Thyroid gland (tissue), 4 donors: ENCODE measurements at regions not wholly inside any gene's neighbourhood (a gene's known extent, or its start where the extent isn't known, plus 50 kb on each side); places are given as distances from the start of the nearest gene placed in this dataset.

Experiments used
- DNase-seq, 2 donors: peaks; one replicate each; pipeline ENCODE4 v3.0.0-alpha.2; 2019
- H3K27ac ChIP-seq, 3 donors: fragments of 200-600 bp; sonication (generic); 1 replicate in 2 of 3; 2 replicates in 1 of 3; pipeline ENCODE4 v1.5.1; 2016 to 2019; ENCODE audit warnings: mild to moderate bottlenecking in 1 of 3, moderate library complexity in 1 of 3
- H3K27me3 ChIP-seq: fragments of 200-600 bp; sonication (generic); one replicate; pipeline ENCODE4 v1.5.1; 2019
- H3K36me3 ChIP-seq, 2 donors: fragments of 200-600 bp; sonication (generic); one replicate each; pipeline ENCODE4 v1.5.1; 2016 to 2019
- H3K4me1 ChIP-seq, 2 donors: fragments of 200-600 bp; sonication (generic); one replicate each; pipeline ENCODE4 v1.5.1; 2017 to 2019
- H3K4me3 ChIP-seq, 3 donors: fragments of 200-600 bp; sonication (generic); replicated peaks in 1 of 3; 1 replicate in 2 of 3; 2 replicates in 1 of 3; pipeline ENCODE4 v1.5.1; 2016; ENCODE audit warnings: mild to moderate bottlenecking in 1 of 3
- H3K9me3 ChIP-seq: fragments of 200-600 bp; sonication (generic); one replicate; pipeline ENCODE4 v1.5.1; 2017
- POLR2A ChIP-seq, 2 donors: fragments of 450-650 bp; IDR thresholded peaks; one replicate each; pipeline ENCODE4 v1.6.1; 2017; ENCODE audit warnings: antibody characterized with exemption in 2 of 2, mild to moderate bottlenecking in 2 of 2, moderate library complexity in 1 of 2
- WGBS, 2 donors: methylation state at CpG; one replicate each; pipeline ENCODE4 v1.1.5; 2017; 5-methylcytosine and 5-hydroxymethylcytosine counted together
- intact Hi-C: fragments of 100-400 bp; cut with DNase I; formaldehyde crosslinking; loops from one replicate; pipeline ENCODE4 v1.15.1; 2023
- TF ChIP-seq, protein P1 (sequence below), 6 experiments: fragments of 200-600 bp in 3 of 6; fragments of 450-650 bp in 3 of 6; sonication (generic) in 3 of 6; IDR thresholded peaks; one replicate each; pipeline ENCODE4 v1.5.1; 2016 to 2019; ENCODE audit warnings: antibody characterized with exemption in 6 of 6, mild to moderate bottlenecking in 2 of 6, inconsistent platforms in 1 of 6, moderate library complexity in 1 of 6

GRCh38 chr5:106386287-106386686 lies 1284.5 kb downstream of the EFNA5 start:
- H3K27me3 ChIP-seq: no peaks in the 10 kb centered on the region
- no peak for DNase-seq
- no peaks in the 10 kb centered on the region for H3K36me3 ChIP-seq
- TF ChIP-seq, protein P1, sequence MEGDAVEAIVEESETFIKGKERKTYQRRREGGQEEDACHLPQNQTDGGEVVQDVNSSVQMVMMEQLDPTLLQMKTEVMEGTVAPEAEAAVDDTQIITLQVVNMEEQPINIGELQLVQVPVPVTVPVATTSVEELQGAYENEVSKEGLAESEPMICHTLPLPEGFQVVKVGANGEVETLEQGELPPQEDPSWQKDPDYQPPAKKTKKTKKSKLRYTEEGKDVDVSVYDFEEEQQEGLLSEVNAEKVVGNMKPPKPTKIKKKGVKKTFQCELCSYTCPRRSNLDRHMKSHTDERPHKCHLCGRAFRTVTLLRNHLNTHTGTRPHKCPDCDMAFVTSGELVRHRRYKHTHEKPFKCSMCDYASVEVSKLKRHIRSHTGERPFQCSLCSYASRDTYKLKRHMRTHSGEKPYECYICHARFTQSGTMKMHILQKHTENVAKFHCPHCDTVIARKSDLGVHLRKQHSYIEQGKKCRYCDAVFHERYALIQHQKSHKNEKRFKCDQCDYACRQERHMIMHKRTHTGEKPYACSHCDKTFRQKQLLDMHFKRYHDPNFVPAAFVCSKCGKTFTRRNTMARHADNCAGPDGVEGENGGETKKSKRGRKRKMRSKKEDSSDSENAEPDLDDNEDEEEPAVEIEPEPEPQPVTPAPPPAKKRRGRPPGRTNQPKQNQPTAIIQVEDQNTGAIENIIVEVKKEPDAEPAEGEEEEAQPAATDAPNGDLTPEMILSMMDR (IDR thresholded peaks at IDR 0.05): no peak
- TF ChIP-seq POLR2A (IDR thresholded peaks at IDR 0.05): no peak
- no peak overlapping the region for H3K27ac ChIP-seq
- intact Hi-C loops: no loop called here
- H3K4me1 ChIP-seq: no peaks in the 10 kb centered on the region
- WGBS, 2 donors: 87 to 91% methylated on average over 3 of the region's 3 CpGs
- H3K4me3 ChIP-seq: no peak overlapping the region
- H3K9me3 ChIP-seq: no peaks in the 10 kb centered on the region

GRCh38 chr5:106380736-106381135 lies 1290.0 kb downstream of the EFNA5 start:
- no peaks in the 10 kb centered on the region for H3K36me3 ChIP-seq
- no peak for DNase-seq
- no peaks in the 10 kb centered on the region for H3K4me1 ChIP-seq
- TF ChIP-seq, protein P1 (IDR thresholded peaks at IDR 0.05): no peak
- no peak for TF ChIP-seq POLR2A (IDR thresholded peaks at IDR 0.05)
- no peak overlapping the region for H3K4me3 ChIP-seq
- no peak overlapping the region for H3K27ac ChIP-seq
- no peaks in the 10 kb centered on the region for H3K9me3 ChIP-seq
- intact Hi-C loops: no loop called here
- WGBS, 2 donors: 54 to 65% methylated on average over 1 of the region's 1 CpG
- no peaks in the 10 kb centered on the region for H3K27me3 ChIP-seq

DNA sequence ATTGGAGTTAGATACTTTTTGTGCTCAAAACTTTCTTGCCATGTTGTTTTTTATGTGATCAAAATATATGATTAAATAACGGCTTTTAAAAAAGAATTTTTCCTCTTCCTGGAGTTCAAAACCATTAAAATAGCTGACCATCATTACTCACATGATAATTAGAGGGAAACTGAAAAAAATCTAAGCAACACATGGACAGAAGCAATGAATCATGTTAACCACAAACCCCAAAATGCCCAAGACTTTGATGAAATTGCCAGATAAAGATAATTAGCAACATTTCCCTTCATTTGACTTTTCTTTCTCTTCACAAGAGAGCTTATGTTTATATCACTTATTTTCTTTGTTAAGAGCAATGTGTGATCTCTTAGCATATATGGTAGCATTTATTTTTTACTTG lies 1294.2 kb downstream of the EFNA5 start:
- no peaks in the 10 kb centered on the region for H3K9me3 ChIP-seq
- 59 to 71% methylated on average over 1 of the region's 1 CpG for WGBS, 2 donors
- H3K27ac ChIP-seq: no peak overlapping the region
- DNase-seq: no peak
- intact Hi-C loops: no loop called here
- TF ChIP-seq, protein P1 (IDR thresholded peaks at IDR 0.05): no peak
- no peak for TF ChIP-seq POLR2A (IDR thresholded peaks at IDR 0.05)
- H3K27me3 ChIP-seq: no peaks in the 10 kb centered on the region
- H3K36me3 ChIP-seq: no peaks in the 10 kb centered on the region
- no peak overlapping the region for H3K4me3 ChIP-seq
- H3K4me1 ChIP-seq: no peaks in the 10 kb centered on the region

DNA sequence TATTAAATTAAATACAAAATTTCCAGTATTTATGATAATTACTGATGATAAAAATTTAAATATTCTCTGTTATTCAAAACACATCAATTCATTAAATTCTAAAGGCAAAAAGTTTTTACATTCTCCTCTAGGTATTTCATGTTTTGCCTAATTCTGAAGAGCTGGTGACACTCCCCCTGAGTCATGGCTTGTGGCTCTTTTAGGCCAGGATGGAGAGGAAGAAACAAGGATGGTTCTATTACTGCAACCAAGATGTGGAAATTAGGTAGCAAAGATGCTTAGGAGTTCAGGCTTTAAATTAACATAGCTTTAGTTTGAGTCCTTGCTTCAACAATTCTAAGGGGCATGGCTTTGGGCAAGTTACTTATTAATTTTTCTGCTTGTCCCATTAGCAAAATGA lies 1295.8 kb downstream of the EFNA5 start:
- intact Hi-C loops: no loop called here
- no peaks in the 10 kb centered on the region for H3K36me3 ChIP-seq
- no peak for DNase-seq
- H3K4me3 ChIP-seq: no peak overlapping the region
- H3K9me3 ChIP-seq: no peaks in the 10 kb centered on the region
- no peak overlapping the region for H3K27ac ChIP-seq
- H3K4me1 ChIP-seq: no peaks in the 10 kb centered on the region
- H3K27me3 ChIP-seq: no peaks in the 10 kb centered on the region
- TF ChIP-seq, protein P1 (IDR thresholded peaks at IDR 0.05): no peak
- TF ChIP-seq POLR2A (IDR thresholded peaks at IDR 0.05): no peak

- WGBS, 2 donors: 50 to 81% methylated on average over 1 of the region's 1 CpG
- H3K4me3 ChIP-seq: no peak overlapping the region
- DNase-seq: no peak
- no peaks in the 10 kb centered on the region for H3K36me3 ChIP-seq
- no peaks in the 10 kb centered on the region for H3K4me1 ChIP-seq
- no peaks in the 10 kb centered on the region for H3K9me3 ChIP-seq
- intact Hi-C loops: no loop called here
- H3K27ac ChIP-seq: no peak overlapping the region
- no peaks in the 10 kb centered on the region for H3K27me3 ChIP-seq
- TF ChIP-seq POLR2A (IDR thresholded peaks at IDR 0.05): no peak
- TF ChIP-seq, protein P1 (IDR thresholded peaks at IDR 0.05): no peak
Observed at GRCh38 chr5:106368021-106368420, 1302.7 kb downstream of the EFNA5 start.
